HG03575 (cell line): ENCODE measurements at regions not wholly inside any gene's neighbourhood (a gene's known extent, or its start where the extent isn't known, plus 50 kb on each side); places are given as distances from the start of the nearest gene placed in this dataset.
"Not testable (repeated sequence)": the region's sequence is repeated elsewhere in the genome, so short reads cannot be mapped to it uniquely, and the experiment has no call there.

ENCODE experiments used
- ATAC-seq: cut with Tn5 transposase; IDR thresholded peaks from one replicate; pipeline ENCODE4 v1.9.1; 2021; ENCODE audit not compliant: unreplicated experiment, insufficient number of reproducible peaks, low FRiP score; ENCODE audit errors: extremely low read depth

- ATAC-seq, result no peak
Observed at GRCh38 chr6:134797400-134798113, 152.3 kb downstream of the ALDH8A1 start.

GRCh38 chr6:134795691-134796090 lies 154.2 kb downstream of the ALDH8A1 start:
- ATAC-seq, result no peak

GRCh38 chr6:134795001-134795400 lies 154.9 kb downstream of the ALDH8A1 start:
- no peak for ATAC-seq

- ATAC-seq, result not testable (repeated sequence)
Observed at GRCh38 chr6:134791243-134791843, 158.6 kb downstream of the ALDH8A1 start.

- ATAC-seq, result no peak
Observed at GRCh38 chr6:134787261-134787877, 162.5 kb downstream of the ALDH8A1 start.

- no peak for ATAC-seq
Observed at GRCh38 chr6:134784336-134784735, 165.6 kb downstream of the ALDH8A1 start.

GRCh38 chr6:134778431-134778830 lies 171.5 kb downstream of the ALDH8A1 start:
- no peak for ATAC-seq

GRCh38 chr6:134774201-134774638 lies 175.7 kb downstream of the ALDH8A1 start:
- ATAC-seq, result no peak

GRCh38 chr6:134772671-134773360 lies 177.1 kb downstream of the ALDH8A1 start:
- ATAC-seq, result no peak

- ATAC-seq, result no peak
Observed at GRCh38 chr6:134768931-134769330, 181.0 kb downstream of the ALDH8A1 start.

GRCh38 chr6:134766497-134766896 lies 183.4 kb downstream of the ALDH8A1 start:
- no peak for ATAC-seq

- no peak for ATAC-seq
Observed at GRCh38 chr6:134764741-134765140, 185.2 kb downstream of the ALDH8A1 start.

GRCh38 chr6:134763575-134763974 lies 186.3 kb downstream of the ALDH8A1 start:
- ATAC-seq, result not testable (repeated sequence)

GRCh38 chr6:134758621-134759020 lies 191.3 kb downstream of the ALDH8A1 start:
- ATAC-seq, result no peak

- ATAC-seq, result no peak
Observed at GRCh38 chr6:134757911-134758361, 192.0 kb downstream of the ALDH8A1 start.

GRCh38 chr6:134756374-134757025 lies 193.4 kb downstream of the ALDH8A1 start:
- no peak for ATAC-seq

GRCh38 chr6:134754013-134754690 lies 195.7 kb downstream of the ALDH8A1 start:
- ATAC-seq, result no peak

GRCh38 chr6:134753001-134753400 lies 196.9 kb downstream of the ALDH8A1 start:
- no peak for ATAC-seq

- no peak for ATAC-seq
Observed at GRCh38 chr6:134752445-134752844, 197.5 kb downstream of the ALDH8A1 start.
